K562 (cell line): ENCODE measurements at regions not wholly inside any gene's neighbourhood (a gene's known extent, or its start where the extent isn't known, plus 50 kb on each side); places are given as distances from the start of the nearest gene placed in this dataset.

ENCODE experiments used
- BRD4 ChIP-seq: fragments of 200-600 bp; sonication (generic); IDR thresholded peaks from 2 replicates; pipeline ENCODE4 v1.6.1; 2017; ENCODE audit warnings: inconsistent platforms
- CREBBP ChIP-seq: IDR thresholded peaks from one replicate; pipeline ENCODE4 v1.6.1; 2012; ENCODE audit warnings: low read depth, mild to moderate bottlenecking, control low read depth, inconsistent platforms, low read length
- E2F1 ChIP-seq: sonication (generic); formaldehyde crosslinking; IDR thresholded peaks from 2 replicates; pipeline ENCODE4 v1.8.1; 2023; ENCODE audit warnings: mild to moderate bottlenecking, missing genetic modification reagents, moderate library complexity
- ELK1 ChIP-seq: sonication (generic); formaldehyde crosslinking; IDR thresholded peaks from 2 replicates; pipeline ENCODE4 v1.8.1; 2022; ENCODE audit warnings: missing genetic modification reagents
- ETV5 ChIP-seq: sonication (generic); formaldehyde crosslinking; IDR thresholded peaks from 2 replicates; pipeline ENCODE4 v1.4.0; 2020; ENCODE audit warnings: low read depth, mild to moderate bottlenecking, missing genetic modification reagents
- GTF2F1 ChIP-seq: IDR thresholded peaks from 2 replicates; pipeline ENCODE4 v1.6.1; 2011; ENCODE audit warnings: low read depth, low read length, improper control_type of control experiment
- NR4A1 ChIP-seq, 2 experiments: fragments of 250-450 bp in 1 of 2; fragments of 450-650 bp in 1 of 2; sonication (Bioruptor Pico) in 1 of 2; IDR thresholded peaks; 2 replicates each; pipeline versions ENCODE4 v1.4.0 to v1.6.1; 2016 to 2020; ENCODE audit warnings: mild to moderate bottlenecking in 2 of 2, missing compliant biosample characterization in 1 of 2, missing genetic modification characterization in 1 of 2, moderate library complexity in 1 of 2
- PCBP2 ChIP-seq: fragments of 200-400 bp; formaldehyde crosslinking; IDR thresholded peaks from 2 replicates; pipeline ENCODE4 v1.6.1; 2018; ENCODE audit warnings: low read length, low read depth, mild to moderate bottlenecking, moderate library complexity; ENCODE audit not compliant: poor library complexity, severe bottlenecking
- SRSF3 ChIP-seq: fragments of 200-400 bp; formaldehyde crosslinking; IDR thresholded peaks from 2 replicates; pipeline ENCODE4 v1.6.1; 2016; ENCODE audit warnings: mild to moderate bottlenecking, low read length, moderate library complexity; ENCODE audit not compliant: insufficient read depth
- TBL1XR1 ChIP-seq, 2 experiments: IDR thresholded peaks; 2 replicates each; pipeline ENCODE4 v1.6.1; 2012; ENCODE audit warnings: improper control_type of control experiment in 2 of 2, low read length in 2 of 2, mild to moderate bottlenecking in 1 of 2
- TCF15 ChIP-seq: fragments of 250-450 bp; sonication (Bioruptor Pico); IDR thresholded peaks from 2 replicates; pipeline ENCODE4 v1.8.0; 2022; ENCODE audit warnings: moderate library complexity, mild to moderate bottlenecking, inconsistent platforms
- YBX1 ChIP-seq: fragments of 450-650 bp; IDR thresholded peaks from 2 replicates; pipeline ENCODE4 v1.7.1; 2016; ENCODE audit warnings: mild to moderate bottlenecking
- ZBTB17 ChIP-seq: fragments of 450-650 bp; formaldehyde crosslinking; IDR thresholded peaks from 2 replicates; pipeline ENCODE4 v1.4.0; 2020; ENCODE audit warnings: mild to moderate bottlenecking
- ZNF121 ChIP-seq: sonication (generic); formaldehyde crosslinking; conservative IDR thresholded peaks from 2 replicates; pipeline ENCODE4 v1.8.0; 2022; ENCODE audit warnings: missing genetic modification reagents
- ZNF589 ChIP-seq: fragments of 200-800 bp; sonication (Bioruptor generic); IDR thresholded peaks from 2 replicates; pipeline ENCODE4 v1.6.1; 2016; ENCODE audit warnings: low read depth, missing genetic modification characterization, missing compliant biosample characterization
- TF ChIP-seq, protein P1 (sequence below): fragments of 450-650 bp; formaldehyde crosslinking; IDR thresholded peaks from 2 replicates; pipeline ENCODE4 v1.4.0; 2020; ENCODE audit warnings: mild to moderate bottlenecking, moderate library complexity
- TF ChIP-seq, protein P2 (sequence below): fragments of 250-450 bp; sonication (Bioruptor Pico); IDR thresholded peaks from 2 replicates; pipeline ENCODE4 v1.5.0; 2020; ENCODE audit warnings: mild to moderate bottlenecking, borderline replicate concordance
- TF ChIP-seq, protein P3 (sequence below), 2 experiments: fragments of 450-650 bp in 1 of 2; sonication (generic) in 1 of 2; formaldehyde crosslinking in 1 of 2; IDR thresholded peaks in 1 of 2; conservative IDR thresholded peaks in 1 of 2; 2 replicates each; pipeline versions ENCODE4 v1.6.1 to v1.8.1; 2016 to 2023; ENCODE audit warnings: mild to moderate bottlenecking in 2 of 2, moderate library complexity in 2 of 2, inconsistent platforms in 1 of 2, missing genetic modification reagents in 1 of 2
- TF ChIP-seq, protein P4 (sequence below): fragments of 450-650 bp; formaldehyde crosslinking; IDR thresholded peaks from 2 replicates; pipeline ENCODE4 v1.4.0; 2020; ENCODE audit warnings: mild to moderate bottlenecking, moderate library complexity

GRCh38 chr10:21097926-21098355 is 200.8 kb upstream of the NEBL start (continued):
- TF ChIP-seq E2F1 (CRISPR knock-in tag) (no peak), YBX1 (no peak), BRD4 (no peak; the same call in 1 of the 2 replicates), GTF2F1 (no peak), ETV5 (CRISPR knock-in tag) (no peak), TCF15 (CRISPR knock-in tag) (peak; percentile 35; the same call in 1 of the 2 replicates), TBL1XR1 (IDR thresholded peaks at IDR 0.05; ENCODE audit: low read length in 2 of 2) (no peak), ZNF589 (no peak; the same call in 1 of the 2 replicates), SRSF3 (no peak), ZNF121 (CRISPR knock-in tag) (no peak), NR4A1 (CRISPR knock-in tag; IDR thresholded peaks at IDR 0.05) (no peak), NR4A1 (tag; IDR thresholded peaks at IDR 0.05) (peak; percentile 63; the same call in 1 of the 2 replicates), PCBP2 (no peak), CREBBP (no peak), ZBTB17 (CRISPR knock-in tag) (0 out of 2 replicates have a peak, but pooled peaks have one; percentile 85), ELK1 (CRISPR knock-in tag) (no peak)
- TF ChIP-seq, protein P1, sequence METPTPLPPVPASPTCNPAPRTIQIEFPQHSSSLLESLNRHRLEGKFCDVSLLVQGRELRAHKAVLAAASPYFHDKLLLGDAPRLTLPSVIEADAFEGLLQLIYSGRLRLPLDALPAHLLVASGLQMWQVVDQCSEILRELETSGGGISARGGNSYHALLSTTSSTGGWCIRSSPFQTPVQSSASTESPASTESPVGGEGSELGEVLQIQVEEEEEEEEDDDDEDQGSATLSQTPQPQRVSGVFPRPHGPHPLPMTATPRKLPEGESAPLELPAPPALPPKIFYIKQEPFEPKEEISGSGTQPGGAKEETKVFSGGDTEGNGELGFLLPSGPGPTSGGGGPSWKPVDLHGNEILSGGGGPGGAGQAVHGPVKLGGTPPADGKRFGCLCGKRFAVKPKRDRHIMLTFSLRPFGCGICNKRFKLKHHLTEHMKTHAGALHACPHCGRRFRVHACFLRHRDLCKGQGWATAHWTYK (CRISPR knock-in tag) = peak; percentile 92
- TF ChIP-seq, protein P2, sequence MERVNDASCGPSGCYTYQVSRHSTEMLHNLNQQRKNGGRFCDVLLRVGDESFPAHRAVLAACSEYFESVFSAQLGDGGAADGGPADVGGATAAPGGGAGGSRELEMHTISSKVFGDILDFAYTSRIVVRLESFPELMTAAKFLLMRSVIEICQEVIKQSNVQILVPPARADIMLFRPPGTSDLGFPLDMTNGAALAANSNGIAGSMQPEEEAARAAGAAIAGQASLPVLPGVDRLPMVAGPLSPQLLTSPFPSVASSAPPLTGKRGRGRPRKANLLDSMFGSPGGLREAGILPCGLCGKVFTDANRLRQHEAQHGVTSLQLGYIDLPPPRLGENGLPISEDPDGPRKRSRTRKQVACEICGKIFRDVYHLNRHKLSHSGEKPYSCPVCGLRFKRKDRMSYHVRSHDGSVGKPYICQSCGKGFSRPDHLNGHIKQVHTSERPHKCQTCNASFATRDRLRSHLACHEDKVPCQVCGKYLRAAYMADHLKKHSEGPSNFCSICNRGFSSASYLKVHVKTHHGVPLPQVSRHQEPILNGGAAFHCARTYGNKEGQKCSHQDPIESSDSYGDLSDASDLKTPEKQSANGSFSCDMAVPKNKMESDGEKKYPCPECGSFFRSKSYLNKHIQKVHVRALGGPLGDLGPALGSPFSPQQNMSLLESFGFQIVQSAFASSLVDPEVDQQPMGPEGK = 0 out of 2 replicates have a peak, but pooled peaks have one; percentile 10
- TF ChIP-seq, protein P3, sequence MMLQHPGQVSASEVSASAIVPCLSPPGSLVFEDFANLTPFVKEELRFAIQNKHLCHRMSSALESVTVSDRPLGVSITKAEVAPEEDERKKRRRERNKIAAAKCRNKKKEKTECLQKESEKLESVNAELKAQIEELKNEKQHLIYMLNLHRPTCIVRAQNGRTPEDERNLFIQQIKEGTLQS (IDR thresholded peaks at IDR 0.05) = no peak
- TF ChIP-seq, protein P3 (CRISPR knock-in tag; conservative IDR thresholded peaks at IDR 0.05) = no peak
- TF ChIP-seq, protein P4, sequence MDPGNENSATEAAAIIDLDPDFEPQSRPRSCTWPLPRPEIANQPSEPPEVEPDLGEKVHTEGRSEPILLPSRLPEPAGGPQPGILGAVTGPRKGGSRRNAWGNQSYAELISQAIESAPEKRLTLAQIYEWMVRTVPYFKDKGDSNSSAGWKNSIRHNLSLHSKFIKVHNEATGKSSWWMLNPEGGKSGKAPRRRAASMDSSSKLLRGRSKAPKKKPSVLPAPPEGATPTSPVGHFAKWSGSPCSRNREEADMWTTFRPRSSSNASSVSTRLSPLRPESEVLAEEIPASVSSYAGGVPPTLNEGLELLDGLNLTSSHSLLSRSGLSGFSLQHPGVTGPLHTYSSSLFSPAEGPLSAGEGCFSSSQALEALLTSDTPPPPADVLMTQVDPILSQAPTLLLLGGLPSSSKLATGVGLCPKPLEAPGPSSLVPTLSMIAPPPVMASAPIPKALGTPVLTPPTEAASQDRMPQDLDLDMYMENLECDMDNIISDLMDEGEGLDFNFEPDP (CRISPR knock-in tag) = peak; percentile 70; the same call in 1 of the 2 replicates
